K562 (cell line): ENCODE measurements at regions not wholly inside any gene's neighbourhood (a gene's known extent, or its start where the extent isn't known, plus 50 kb on each side); places are given as distances from the start of the nearest gene placed in this dataset.
A peak's percentile ranks its signal among the peaks of the same experiment; 100 is the strongest.

Source experiments
- ARID1B ChIP-seq: fragments of 450-650 bp; IDR thresholded peaks from 2 replicates; pipeline ENCODE4 v1.6.1; 2016; ENCODE audit warnings: antibody characterized with exemption, mild to moderate bottlenecking, inconsistent platforms
- ATF6 ChIP-seq: sonication (generic); formaldehyde crosslinking; IDR thresholded peaks from 2 replicates; pipeline ENCODE4 v1.4.0; 2020; ENCODE audit warnings: mild to moderate bottlenecking, missing genetic modification reagents
- CBFB ChIP-seq: sonication (generic); formaldehyde crosslinking; IDR thresholded peaks from 2 replicates; pipeline ENCODE4 v1.4.0; 2020; ENCODE audit warnings: mild to moderate bottlenecking, missing genetic modification reagents
- CEBPB ChIP-seq: fragments of 450-650 bp; IDR thresholded peaks from 2 replicates; pipeline ENCODE4 v1.6.1; 2016; ENCODE audit warnings: missing genetic modification characterization, missing compliant biosample characterization
- GTF2A2 ChIP-seq: IDR thresholded peaks from 2 replicates; pipeline ENCODE4 v1.6.1; 2016; ENCODE audit warnings: mild to moderate bottlenecking, missing genetic modification characterization, missing compliant biosample characterization
- MGA ChIP-seq: fragments of 450-650 bp; IDR thresholded peaks from 2 replicates; pipeline ENCODE4 v1.6.1; 2016; ENCODE audit warnings: mild to moderate bottlenecking, moderate library complexity
- TEAD2 ChIP-seq: fragments of 450-650 bp; IDR thresholded peaks from 2 replicates; pipeline ENCODE4 v1.6.1; 2016; ENCODE audit warnings: missing genetic modification characterization, control low read depth, missing compliant biosample characterization
- ZBTB11 ChIP-seq, 3 experiments: fragments of 200-800 bp in 1 of 3; fragments of 250-450 bp in 1 of 3; fragments of 450-650 bp in 1 of 3; sonication (Bioruptor Pico) in 1 of 3; sonication (Bioruptor generic) in 1 of 3; formaldehyde crosslinking in 1 of 3; IDR thresholded peaks; 2 replicates each; pipeline versions ENCODE4 v1.6.1 to v1.8.0; 2016 to 2022; ENCODE audit warnings: mild to moderate bottlenecking in 2 of 3, missing genetic modification characterization in 2 of 3, missing compliant biosample characterization in 1 of 3, moderate library complexity in 1 of 3
- ZC3H11A ChIP-seq: IDR thresholded peaks from 2 replicates; pipeline ENCODE4 v1.6.1; 2012; ENCODE audit warnings: low read depth, low read length, improper control_type of control experiment
- ZNF511 ChIP-seq: sonication (generic); formaldehyde crosslinking; IDR thresholded peaks from 2 replicates; pipeline ENCODE4 v1.8.0; 2022; ENCODE audit warnings: mild to moderate bottlenecking, missing genetic modification reagents
- ZSCAN32 ChIP-seq: fragments of 450-650 bp; formaldehyde crosslinking; IDR thresholded peaks from 2 replicates; pipeline ENCODE4 v1.4.0; 2020; ENCODE audit warnings: mild to moderate bottlenecking, moderate library complexity

- TF ChIP-seq MGA (peak; percentile 27; the same call in 1 of the 2 replicates), TEAD2 (tag) (no peak), ZC3H11A (no peak), ZBTB11 (CRISPR knock-in tag; IDR thresholded peaks at IDR 0.05) (no peak), CEBPB (tag) (no peak), GTF2A2 (tag) (no peak), ARID1B (no peak), CBFB (no peak), ZSCAN32 (CRISPR knock-in tag) (no peak), ATF6 (no peak), ZNF511 (CRISPR knock-in tag) (no peak)
Measured at GRCh38 chr1:87834941-87835340, 506.3 kb downstream of the LMO4 start (continued).
